Suprapubic skin (tissue), 4 donors: ENCODE measurements at regions not wholly inside any gene's neighbourhood (a gene's known extent, or its start where the extent isn't known, plus 50 kb on each side); places are given as distances from the start of the nearest gene placed in this dataset.

ENCODE experiments used
- POLR2A ChIP-seq, 2 donors: fragments of 450-650 bp; IDR thresholded peaks; one replicate each; pipeline ENCODE4 v1.6.1; 2017; ENCODE audit warnings: antibody characterized with exemption in 2 of 2, mild to moderate bottlenecking in 2 of 2, moderate library complexity in 2 of 2
- POLR2AphosphoS5 ChIP-seq, 3 donors: sonication (generic); formaldehyde crosslinking; IDR thresholded peaks; one replicate each; pipeline ENCODE4 v1.6.1; 2017; ENCODE audit warnings: antibody characterized with exemption in 3 of 3
- TF ChIP-seq, protein P1 (sequence below), 2 donors: fragments of 200-600 bp in 1 of 2; fragments of 450-650 bp in 1 of 2; sonication (generic) in 1 of 2; IDR thresholded peaks; one replicate each; pipeline ENCODE4 v1.5.1; 2016 to 2019; ENCODE audit warnings: antibody characterized with exemption in 2 of 2, mild to moderate bottlenecking in 1 of 2, moderate library complexity in 1 of 2

DNA sequence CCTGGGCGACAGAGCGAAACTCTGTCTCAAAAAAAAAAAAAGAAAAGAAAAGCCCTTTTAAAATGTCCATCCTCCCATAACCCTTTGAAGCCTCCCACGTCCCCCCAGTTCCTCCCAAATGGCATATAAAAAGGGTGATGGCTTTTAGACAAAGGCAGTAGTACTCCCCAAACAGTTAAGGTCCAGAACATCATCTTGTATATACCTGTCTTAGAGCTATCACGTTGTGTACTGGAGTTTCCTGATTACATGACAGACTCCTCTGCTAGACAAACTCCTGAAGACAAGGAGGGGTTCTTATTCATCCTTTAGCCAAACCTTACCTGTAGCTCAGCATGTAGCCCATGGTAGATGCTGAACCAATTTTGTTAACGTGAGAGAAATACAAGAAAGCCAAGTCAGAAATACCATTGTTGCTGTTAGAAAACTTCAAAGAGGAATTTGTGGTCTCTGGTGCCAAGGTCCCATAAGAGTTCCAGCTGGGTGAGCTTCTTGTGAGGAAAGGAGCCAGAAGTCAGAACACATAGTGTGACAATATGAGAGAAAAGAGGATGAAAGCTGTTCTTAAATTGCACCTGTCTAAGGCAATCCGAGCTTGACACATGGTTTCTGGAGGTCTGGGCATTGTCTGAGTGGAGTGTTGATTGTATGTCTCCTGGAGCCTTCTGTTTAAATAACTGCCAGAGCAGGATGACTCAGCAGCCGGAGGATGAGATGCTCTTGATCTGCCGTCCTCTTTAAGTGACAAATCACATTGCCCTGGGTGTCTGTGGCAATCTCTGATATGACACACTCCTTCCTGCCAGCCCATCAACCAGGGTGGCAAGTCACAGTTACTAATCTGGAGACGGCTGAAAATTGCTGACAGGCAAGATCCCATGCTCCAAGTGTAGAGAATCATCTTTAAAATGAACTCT lies 69.1 kb downstream of the ARRDC3 start:
- TF ChIP-seq, protein P1, sequence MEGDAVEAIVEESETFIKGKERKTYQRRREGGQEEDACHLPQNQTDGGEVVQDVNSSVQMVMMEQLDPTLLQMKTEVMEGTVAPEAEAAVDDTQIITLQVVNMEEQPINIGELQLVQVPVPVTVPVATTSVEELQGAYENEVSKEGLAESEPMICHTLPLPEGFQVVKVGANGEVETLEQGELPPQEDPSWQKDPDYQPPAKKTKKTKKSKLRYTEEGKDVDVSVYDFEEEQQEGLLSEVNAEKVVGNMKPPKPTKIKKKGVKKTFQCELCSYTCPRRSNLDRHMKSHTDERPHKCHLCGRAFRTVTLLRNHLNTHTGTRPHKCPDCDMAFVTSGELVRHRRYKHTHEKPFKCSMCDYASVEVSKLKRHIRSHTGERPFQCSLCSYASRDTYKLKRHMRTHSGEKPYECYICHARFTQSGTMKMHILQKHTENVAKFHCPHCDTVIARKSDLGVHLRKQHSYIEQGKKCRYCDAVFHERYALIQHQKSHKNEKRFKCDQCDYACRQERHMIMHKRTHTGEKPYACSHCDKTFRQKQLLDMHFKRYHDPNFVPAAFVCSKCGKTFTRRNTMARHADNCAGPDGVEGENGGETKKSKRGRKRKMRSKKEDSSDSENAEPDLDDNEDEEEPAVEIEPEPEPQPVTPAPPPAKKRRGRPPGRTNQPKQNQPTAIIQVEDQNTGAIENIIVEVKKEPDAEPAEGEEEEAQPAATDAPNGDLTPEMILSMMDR (IDR thresholded peaks at IDR 0.05): no peak
- TF ChIP-seq POLR2A (IDR thresholded peaks at IDR 0.05) (peak in 1 of 2 donors; percentile 30), POLR2AphosphoS5 (IDR thresholded peaks at IDR 0.05) (peak in 2 of 3 donors; percentile 74 to 80)
